ENCODE measurements at regions not wholly inside any gene's neighbourhood (a gene's known extent, or its start where the extent isn't known, plus 50 kb on each side); places are given as distances from the start of the nearest gene placed in this dataset.

- DNase-seq (ENCODE audit: low read depth, low spot score), result peak; percentile 1
These were observed 473.5 kb downstream of the PRKD1 start for GRCh38 chr14:29454026-29454693.

- no peak for DNase-seq (ENCODE audit: low read depth, low spot score)
These were observed 469.1 kb downstream of the PRKD1 start for GRCh38 chr14:29458547-29458946.

- no peak for DNase-seq (ENCODE audit: low read depth, low spot score)
These were observed 468.1 kb downstream of the PRKD1 start for GRCh38 chr14:29459531-29459930.

GRCh38 chr14:29459969-29460560 lies 467.6 kb downstream of the PRKD1 start:
- DNase-seq (ENCODE audit: low read depth, low spot score), result no peak

GRCh38 chr14:29461101-29461500 lies 466.5 kb downstream of the PRKD1 start:
- DNase-seq (ENCODE audit: low read depth, low spot score), result no peak

- DNase-seq (ENCODE audit: low read depth, low spot score), result no peak
These were observed 466.1 kb downstream of the PRKD1 start for GRCh38 chr14:29461506-29461905.

GRCh38 chr14:29462321-29462720 lies 465.3 kb downstream of the PRKD1 start:
- no peak for DNase-seq (ENCODE audit: low read depth, low spot score)

GRCh38 chr14:29462772-29463171 lies 464.9 kb downstream of the PRKD1 start:
- no peak for DNase-seq (ENCODE audit: low read depth, low spot score)

GRCh38 chr14:29463727-29464395 lies 463.8 kb downstream of the PRKD1 start:
- DNase-seq (ENCODE audit: low read depth, low spot score), result no peak

GRCh38 chr14:29465095-29465494 lies 462.6 kb downstream of the PRKD1 start:
- DNase-seq (ENCODE audit: low read depth, low spot score), result no peak

GRCh38 chr14:29475641-29476040 lies 452.0 kb downstream of the PRKD1 start:
- DNase-seq (ENCODE audit: low read depth, low spot score), result no peak

- DNase-seq (ENCODE audit: low read depth, low spot score), result no peak
These were observed 441.5 kb downstream of the PRKD1 start for GRCh38 chr14:29486132-29486531.

- DNase-seq (ENCODE audit: low read depth, low spot score), result no peak
These were observed 437.7 kb downstream of the PRKD1 start for GRCh38 chr14:29489911-29490425.

GRCh38 chr14:29493849-29494248 lies 433.8 kb downstream of the PRKD1 start:
- no peak for DNase-seq (ENCODE audit: low read depth, low spot score)

- no peak for DNase-seq (ENCODE audit: low read depth, low spot score)
These were observed 433.3 kb downstream of the PRKD1 start for GRCh38 chr14:29494312-29494711.

GRCh38 chr14:29503903-29504302 lies 423.7 kb downstream of the PRKD1 start:
- DNase-seq (ENCODE audit: low read depth, low spot score), result no peak

- no peak for DNase-seq (ENCODE audit: low read depth, low spot score)
These were observed 409.3 kb downstream of the PRKD1 start for GRCh38 chr14:29518335-29518734.

GRCh38 chr14:29521526-29522137 lies 406.0 kb downstream of the PRKD1 start:
- no peak for DNase-seq (ENCODE audit: low read depth, low spot score)
